DMS53 (cell line): ENCODE measurements at regions not wholly inside any gene's neighbourhood (a gene's known extent, or its start where the extent isn't known, plus 50 kb on each side); places are given as distances from the start of the nearest gene placed in this dataset.
"Not testable (repeated sequence)": the region's sequence is repeated elsewhere in the genome, so short reads cannot be mapped to it uniquely, and the experiment has no call there.

Source experiments
- DNase-seq: peaks from one replicate; lab custom pipeline; 2025; lab: John Stamatoyannopoulos, UW

GRCh38 chr4:138113819-138114400, 128.2 kb downstream of the SLC7A11 start:
- DNase-seq = peak; percentile 14

DNA sequence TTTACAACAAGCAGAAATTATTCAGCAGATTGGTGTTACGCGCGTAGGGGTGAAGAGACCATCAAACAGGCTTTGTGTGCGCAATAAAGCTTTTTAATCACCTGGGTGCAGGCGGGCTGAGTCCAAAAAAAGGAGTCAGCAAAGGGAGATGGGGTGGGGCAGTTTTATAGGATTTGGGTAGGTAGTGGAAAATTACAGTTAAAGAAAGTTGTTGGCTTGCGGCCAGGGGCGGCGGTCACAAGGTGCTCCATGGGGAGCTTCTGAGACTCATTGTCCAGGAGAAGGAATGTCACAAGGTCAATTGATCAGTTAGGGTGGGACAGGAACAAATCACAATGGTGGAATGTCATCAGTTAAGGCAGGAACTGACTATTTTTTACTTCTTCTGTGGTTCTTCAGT, 129.3 kb downstream of the SLC7A11 start:
- DNase-seq = not testable (repeated sequence)

GRCh38 chr4:138112389-138112788, 129.8 kb downstream of the SLC7A11 start:
- DNase-seq = no peak

DNA sequence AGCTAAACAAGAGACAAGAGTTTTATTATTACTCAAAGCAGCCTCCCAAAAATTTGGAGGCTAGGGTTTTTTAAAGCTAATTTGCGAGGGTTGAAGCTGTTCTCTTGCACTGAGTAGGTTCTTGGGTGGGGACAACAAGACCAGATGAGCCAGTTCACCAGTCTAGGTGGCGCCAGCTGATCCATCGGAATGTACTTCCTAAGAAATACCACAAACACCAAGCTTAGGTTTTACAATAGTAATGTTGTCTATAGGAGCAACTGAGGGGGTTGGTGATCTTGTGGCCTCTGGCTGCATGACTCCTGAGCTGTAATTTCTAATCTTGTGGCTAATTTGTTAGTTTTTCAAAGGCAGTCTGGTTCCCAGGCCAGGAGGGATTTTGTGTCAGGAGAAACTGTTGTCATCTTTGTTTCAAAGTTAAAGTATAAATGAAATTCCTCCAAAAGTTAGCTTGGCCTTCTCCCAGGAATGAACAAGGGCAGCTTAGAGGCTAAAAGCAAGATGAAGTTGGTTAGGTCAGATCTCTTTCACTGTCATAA, 130.6 kb downstream of the SLC7A11 start:
- DNase-seq = no peak

GRCh38 chr4:138110815-138111214, 131.3 kb downstream of the SLC7A11 start:
- peak; percentile 10 for DNase-seq

DNA sequence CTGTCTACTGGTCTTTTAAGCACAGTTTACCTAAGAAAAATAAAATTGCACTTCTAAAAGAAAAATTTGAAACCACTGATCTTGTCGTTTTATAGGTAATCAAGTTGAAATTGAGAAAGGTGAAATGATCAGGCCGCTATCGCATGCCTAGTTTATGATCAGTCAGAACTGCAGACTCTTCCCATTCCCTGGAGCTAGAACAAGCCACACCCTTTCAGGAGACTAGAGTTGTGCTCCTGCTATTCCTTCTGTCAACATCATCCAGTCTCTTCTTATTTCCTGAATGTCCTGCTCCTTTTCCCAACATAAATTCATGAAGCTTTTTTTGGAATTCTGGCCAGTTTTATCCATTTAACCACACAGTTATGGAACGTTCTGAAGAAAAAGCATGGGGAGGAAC, 135.1 kb downstream of the SLC7A11 start:
- DNase-seq = no peak

- DNase-seq = no peak
Observed at GRCh38 chr4:138105331-138105730, 136.8 kb downstream of the SLC7A11 start.

DNA sequence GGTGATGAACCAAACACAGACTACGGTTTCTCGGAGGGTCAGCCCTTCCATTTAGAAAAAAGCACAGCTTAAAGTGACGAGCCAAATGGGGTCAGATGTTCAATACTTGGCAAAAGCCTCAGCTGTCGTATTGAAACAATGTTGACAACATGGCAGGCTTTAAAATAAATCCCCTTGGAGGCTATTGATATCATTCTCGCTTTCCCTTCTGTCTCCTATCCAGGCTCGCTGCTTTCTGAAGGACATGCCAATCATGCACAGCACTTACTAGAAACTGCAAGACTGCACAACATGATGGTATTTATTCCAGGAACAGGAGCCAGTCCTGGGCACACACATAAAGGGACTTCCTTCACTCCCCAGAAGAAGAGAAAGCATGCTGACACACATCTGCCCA, 137.9 kb downstream of the SLC7A11 start:
- DNase-seq = no peak

GRCh38 chr4:138103597-138104283, 138.4 kb downstream of the SLC7A11 start:
- DNase-seq = no peak

- no peak for DNase-seq
Observed at GRCh38 chr4:138099385-138099784, 142.8 kb downstream of the SLC7A11 start.

GRCh38 chr4:138097912-138098600, 144.1 kb downstream of the SLC7A11 start:
- DNase-seq = peak; percentile 74

DNA sequence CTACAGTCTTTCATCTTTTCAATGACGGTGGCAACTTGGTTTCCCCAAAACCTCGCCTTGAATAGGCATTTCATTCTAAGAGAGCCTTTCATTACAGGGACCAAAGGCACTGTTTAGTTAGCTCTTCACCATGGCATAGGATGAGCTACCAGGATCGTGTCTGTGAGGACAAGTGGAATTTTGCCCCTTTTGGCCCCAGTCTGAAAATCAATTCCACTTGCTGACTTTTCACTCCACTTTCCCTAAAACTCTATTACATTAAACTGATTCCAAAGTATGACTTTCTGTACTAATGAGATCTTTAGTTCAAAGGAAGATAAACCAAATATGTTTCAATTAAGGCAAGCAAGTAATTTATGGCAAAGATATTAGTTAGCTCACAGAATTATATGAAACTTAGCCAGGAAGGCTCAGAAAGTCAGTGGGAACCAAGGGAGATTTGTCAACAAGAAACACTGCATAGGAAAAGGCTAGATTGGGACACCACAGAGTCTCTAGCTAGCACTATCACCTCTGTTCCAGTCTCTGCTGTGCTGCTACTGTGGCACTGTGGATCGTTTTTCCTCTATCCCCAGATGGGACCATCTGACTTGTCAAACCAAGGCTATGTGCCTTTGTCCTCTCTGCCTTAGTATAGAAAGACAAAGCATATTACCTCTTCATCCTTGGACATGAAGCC, 145.6 kb downstream of the SLC7A11 start:
- no peak for DNase-seq

DNA sequence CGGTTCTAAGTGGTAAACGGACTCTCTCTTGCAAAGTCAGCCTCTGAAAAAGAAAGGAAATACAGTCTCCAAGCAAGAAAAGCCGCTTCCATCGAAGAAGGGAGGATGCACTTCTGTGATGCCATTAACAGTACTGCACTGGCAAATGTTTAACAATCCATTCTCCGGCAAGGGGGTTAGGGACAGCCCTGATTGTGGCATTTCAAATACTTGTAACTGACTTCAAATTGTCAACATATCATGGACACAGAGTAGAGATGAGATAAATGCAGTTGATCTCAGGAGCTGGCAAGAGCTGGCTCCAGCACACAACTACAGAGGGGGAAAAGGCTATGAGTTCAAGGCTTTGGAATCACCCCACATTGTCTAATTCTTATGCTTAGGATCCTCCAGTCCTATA, 146.8 kb downstream of the SLC7A11 start:
- DNase-seq = no peak

DNA sequence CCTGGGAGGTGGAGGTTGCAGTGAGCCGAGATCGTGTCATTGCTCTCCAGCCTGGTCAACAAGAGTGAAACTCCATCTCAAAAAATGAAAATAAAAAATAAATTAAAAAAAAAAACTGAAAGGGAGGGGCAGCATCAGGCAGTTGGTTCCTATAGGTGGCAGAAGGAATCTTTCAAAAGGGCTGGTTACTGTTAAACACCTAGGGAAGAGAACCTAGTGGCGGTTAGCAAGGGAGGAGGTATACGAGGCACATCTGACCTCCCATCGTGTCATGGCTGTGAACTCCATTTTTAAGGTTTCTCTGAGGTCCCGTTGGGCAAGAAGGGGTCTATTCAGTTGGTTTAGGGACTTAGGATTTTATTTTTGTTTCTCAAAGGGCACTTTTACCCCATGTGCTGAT, 150.1 kb downstream of the SLC7A11 start:
- peak; percentile 7 for DNase-seq

GRCh38 chr4:138090918-138091676, 151.1 kb downstream of the SLC7A11 start:
- peak; percentile 35 for DNase-seq

DNA sequence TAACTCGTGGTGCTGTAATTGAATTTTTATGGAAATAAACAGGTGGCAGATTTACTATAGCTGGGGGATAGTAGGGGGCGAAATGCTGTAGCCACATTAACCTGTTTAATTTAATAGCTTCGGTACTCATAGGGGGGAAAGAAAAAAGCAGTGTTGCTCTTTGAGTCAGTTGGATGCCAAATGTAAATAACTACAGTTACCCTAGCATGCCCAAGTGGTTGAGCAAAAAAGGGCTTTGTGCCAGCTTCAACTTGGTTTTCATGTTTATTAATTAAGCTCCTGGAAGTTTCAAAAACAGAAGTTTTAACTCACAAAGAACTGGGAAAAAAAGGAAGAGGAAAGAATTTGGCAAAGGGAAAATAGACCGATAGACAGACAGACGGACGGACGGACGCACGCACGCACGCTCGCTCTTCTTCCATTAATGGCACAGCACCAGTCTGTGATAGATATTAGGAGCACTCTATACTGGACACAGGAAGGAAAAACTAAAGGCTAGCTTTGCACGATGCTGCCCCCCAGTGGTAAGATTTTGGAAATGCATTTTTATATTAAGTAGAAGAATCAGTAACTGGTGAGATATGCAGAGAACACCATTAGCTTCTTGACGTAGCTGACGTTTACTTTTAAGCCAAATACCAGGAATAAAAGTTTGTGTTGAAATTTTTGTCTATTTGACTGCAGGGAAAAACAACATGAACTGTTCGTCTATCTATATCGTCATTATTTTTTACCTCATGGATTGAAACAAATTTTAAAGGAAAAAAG, 151.8 kb downstream of the SLC7A11 start:
- DNase-seq = peak; percentile 83

GRCh38 chr4:138088449-138089208, 153.5 kb downstream of the SLC7A11 start:
- no peak for DNase-seq

DNA sequence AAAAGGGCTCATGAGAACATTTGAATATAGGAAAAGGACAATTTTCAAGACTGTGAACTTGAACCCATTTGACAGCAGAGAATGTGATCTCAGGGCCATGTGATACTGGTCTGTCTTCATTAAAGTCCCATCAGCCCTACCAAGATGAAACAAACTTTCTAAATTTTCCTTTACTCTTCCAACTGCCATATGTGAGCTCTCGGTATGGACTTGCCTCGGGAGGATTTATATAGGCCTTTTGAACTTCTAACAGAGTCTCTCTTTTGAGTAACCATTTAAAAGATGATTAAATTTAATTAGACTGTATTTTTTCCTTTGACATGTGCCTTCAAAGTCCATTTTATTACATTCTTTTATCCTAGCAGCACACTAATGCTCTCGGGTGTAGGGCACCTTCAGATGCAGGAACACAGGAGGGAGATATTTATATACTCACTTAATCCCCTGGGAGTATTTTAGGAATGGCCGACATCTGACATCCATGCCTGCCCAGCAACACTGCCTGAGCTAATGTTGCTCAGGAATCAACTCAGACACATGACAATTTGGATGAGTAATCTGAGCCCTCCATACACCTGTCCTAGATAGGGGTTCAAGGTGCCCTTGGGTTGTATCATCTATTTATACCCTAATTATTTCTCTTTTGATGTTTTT, 155.0 kb downstream of the SLC7A11 start:
- no peak for DNase-seq

GRCh38 chr4:138086611-138087041, 155.5 kb downstream of the SLC7A11 start:
- no peak for DNase-seq
